K562 (cell line): ENCODE measurements at regions not wholly inside any gene's neighbourhood (a gene's known extent, or its start where the extent isn't known, plus 50 kb on each side); places are given as distances from the start of the nearest gene placed in this dataset.

ENCODE experiments used
- CEBPG ChIP-seq, 3 experiments: fragments of 200-800 bp in 1 of 3; sonication (Bioruptor generic) in 1 of 3; sonication (generic) in 1 of 3; formaldehyde crosslinking in 1 of 3; IDR thresholded peaks in 2 of 3; conservative IDR thresholded peaks in 1 of 3; 2 replicates each; pipeline versions ENCODE4 v1.6.1 to v1.8.0; 2016 to 2022; ENCODE audit warnings: missing compliant biosample characterization in 2 of 3, missing genetic modification characterization in 2 of 3, mild to moderate bottlenecking in 1 of 3, missing genetic modification reagents in 1 of 3
- CSDE1 ChIP-seq, 2 experiments: fragments of 450-650 bp; IDR thresholded peaks; 2 replicates each; pipeline ENCODE4 v1.6.1; 2016; ENCODE audit warnings: mild to moderate bottlenecking in 1 of 2
- KHSRP ChIP-seq: fragments of 450-650 bp; IDR thresholded peaks from 2 replicates; pipeline ENCODE4 v1.6.1; 2017
- NR2C1 ChIP-seq, 2 experiments: fragments of 450-650 bp; IDR thresholded peaks; 2 replicates each; pipeline ENCODE4 v1.6.1; 2017; ENCODE audit warnings: mild to moderate bottlenecking in 2 of 2, antibody characterized with exemption in 1 of 2, inconsistent platforms in 1 of 2, missing compliant biosample characterization in 1 of 2, missing genetic modification characterization in 1 of 2
- POLR2H ChIP-seq: IDR thresholded peaks from 2 replicates; pipeline ENCODE4 v1.6.1; 2016; ENCODE audit warnings: missing genetic modification characterization, low read depth, mild to moderate bottlenecking, control low read depth, missing compliant biosample characterization, moderate library complexity
- PPARD ChIP-seq: fragments of 250-450 bp; sonication (Bioruptor Pico); IDR thresholded peaks from 2 replicates; pipeline ENCODE4 v1.8.0; 2022; ENCODE audit warnings: inconsistent platforms, mild to moderate bottlenecking, moderate library complexity
- SMAD4 ChIP-seq: fragments of 250-450 bp; sonication (Bioruptor Pico); conservative IDR thresholded peaks from 2 replicates; pipeline ENCODE4 v1.8.0; 2021; ENCODE audit warnings: inconsistent platforms, mild to moderate bottlenecking, moderate library complexity
- STAT5A ChIP-seq: IDR thresholded peaks from 2 replicates; pipeline ENCODE4 v1.6.1; 2012; ENCODE audit warnings: low read length, inconsistent platforms, borderline replicate concordance
- TCF7L2 ChIP-seq: fragments of 150-350 bp; IDR thresholded peaks from 2 replicates; pipeline ENCODE4 v1.6.1; 2016; ENCODE audit warnings: low read depth, mild to moderate bottlenecking, low read length, moderate library complexity
- TRIM28 ChIP-seq: fragments of 450-650 bp; IDR thresholded peaks from 2 replicates; pipeline ENCODE4 v1.6.1; 2017
- XRCC3 ChIP-seq: fragments of 450-650 bp; IDR thresholded peaks from 2 replicates; pipeline ENCODE4 v1.6.1; 2017; ENCODE audit warnings: mild to moderate bottlenecking, moderate library complexity
- ZNF282 ChIP-seq: sonication (generic); formaldehyde crosslinking; IDR thresholded peaks from 2 replicates; pipeline ENCODE4 v1.8.1; 2023; ENCODE audit warnings: missing genetic modification reagents
- ZNF445 ChIP-seq: fragments of 250-450 bp; sonication (Bioruptor Pico); IDR thresholded peaks from 2 replicates; pipeline ENCODE4 v1.4.0; 2020; ENCODE audit warnings: low read depth, mild to moderate bottlenecking, moderate library complexity
- TF ChIP-seq, protein P1 (sequence below): fragments of 450-650 bp; formaldehyde crosslinking; IDR thresholded peaks from 2 replicates; pipeline ENCODE4 v1.4.0; 2020; ENCODE audit warnings: mild to moderate bottlenecking, moderate library complexity
- TF ChIP-seq, protein P2 (sequence below): fragments of 450-650 bp; IDR thresholded peaks from 2 replicates; pipeline ENCODE4 v1.6.1; 2018; ENCODE audit warnings: mild to moderate bottlenecking, low read depth; ENCODE audit not compliant: partially characterized antibody
- TF ChIP-seq, protein P3 (sequence below): conservative IDR thresholded peaks from 2 replicates; pipeline ENCODE4 v1.6.1; 2011; ENCODE audit warnings: low read depth, mild to moderate bottlenecking, low read length; ENCODE audit not compliant: control insufficient read depth

DNA sequence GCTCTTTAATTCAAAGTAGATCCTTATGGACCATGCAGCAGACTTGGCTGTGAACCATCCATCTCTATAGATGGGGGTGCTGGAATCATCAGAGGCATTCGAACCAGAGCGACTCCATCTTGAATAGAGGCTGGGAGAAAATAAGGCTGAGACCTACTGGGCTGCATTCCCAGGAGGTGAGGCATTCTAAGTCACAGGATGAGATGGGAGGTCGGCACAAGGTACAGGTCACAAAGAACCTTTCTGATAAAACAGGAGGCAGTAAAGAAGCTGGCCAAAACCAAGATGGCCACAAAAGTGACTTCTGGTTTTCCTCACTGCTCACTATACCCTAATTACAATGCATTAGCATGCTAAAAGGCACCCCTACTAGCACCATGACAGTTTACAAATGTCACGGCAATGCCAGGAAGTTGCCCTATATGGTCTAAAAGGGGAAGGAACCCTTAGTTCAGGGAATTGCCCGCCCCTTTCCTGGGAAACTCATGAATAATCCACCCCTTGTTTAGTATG, 89.2 kb upstream of the BRD7 start (continued):
- TF ChIP-seq CEBPG (CRISPR knock-in tag; IDR thresholded peaks at IDR 0.05): no peak
- TF ChIP-seq CEBPG (tag; conservative IDR thresholded peaks at IDR 0.05 in 1 of 2, IDR thresholded peaks at IDR 0.05 in 1 of 2): no peak
- peak; percentile 50; the same call in 1 of the 2 replicates for TF ChIP-seq ZNF445 (CRISPR knock-in tag)
- TF ChIP-seq SMAD4: peak; percentile 57; the same call in 1 of the 2 replicates
- no peak for TF ChIP-seq PPARD (CRISPR knock-in tag)
- TF ChIP-seq STAT5A: peak; percentile 26; the same call in 1 of the 2 replicates
- TF ChIP-seq, protein P1, sequence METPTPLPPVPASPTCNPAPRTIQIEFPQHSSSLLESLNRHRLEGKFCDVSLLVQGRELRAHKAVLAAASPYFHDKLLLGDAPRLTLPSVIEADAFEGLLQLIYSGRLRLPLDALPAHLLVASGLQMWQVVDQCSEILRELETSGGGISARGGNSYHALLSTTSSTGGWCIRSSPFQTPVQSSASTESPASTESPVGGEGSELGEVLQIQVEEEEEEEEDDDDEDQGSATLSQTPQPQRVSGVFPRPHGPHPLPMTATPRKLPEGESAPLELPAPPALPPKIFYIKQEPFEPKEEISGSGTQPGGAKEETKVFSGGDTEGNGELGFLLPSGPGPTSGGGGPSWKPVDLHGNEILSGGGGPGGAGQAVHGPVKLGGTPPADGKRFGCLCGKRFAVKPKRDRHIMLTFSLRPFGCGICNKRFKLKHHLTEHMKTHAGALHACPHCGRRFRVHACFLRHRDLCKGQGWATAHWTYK (CRISPR knock-in tag): peak; percentile 98
- no peak for TF ChIP-seq TRIM28
- TF ChIP-seq TCF7L2: no peak
- TF ChIP-seq, protein P2, sequence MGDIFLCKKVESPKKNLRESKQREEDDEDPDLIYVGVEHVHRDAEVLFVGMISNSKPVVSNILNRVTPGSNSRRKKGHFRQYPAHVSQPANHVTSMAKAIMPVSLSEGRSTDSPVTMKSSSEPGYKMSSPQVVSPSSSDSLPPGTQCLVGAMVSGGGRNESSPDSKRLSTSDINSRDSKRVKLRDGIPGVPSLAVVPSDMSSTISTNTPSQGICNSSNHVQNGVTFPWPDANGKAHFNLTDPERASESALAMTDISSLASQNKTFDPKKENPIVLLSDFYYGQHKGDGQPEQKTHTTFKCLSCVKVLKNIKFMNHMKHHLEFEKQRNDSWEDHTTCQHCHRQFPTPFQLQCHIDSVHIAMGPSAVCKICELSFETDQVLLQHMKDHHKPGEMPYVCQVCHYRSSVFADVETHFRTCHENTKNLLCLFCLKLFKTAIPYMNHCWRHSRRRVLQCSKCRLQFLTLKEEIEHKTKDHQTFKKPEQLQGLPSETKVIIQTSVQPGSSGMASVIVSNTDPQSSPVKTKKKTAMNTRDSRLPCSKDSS: no peak
- TF ChIP-seq, protein P3, sequence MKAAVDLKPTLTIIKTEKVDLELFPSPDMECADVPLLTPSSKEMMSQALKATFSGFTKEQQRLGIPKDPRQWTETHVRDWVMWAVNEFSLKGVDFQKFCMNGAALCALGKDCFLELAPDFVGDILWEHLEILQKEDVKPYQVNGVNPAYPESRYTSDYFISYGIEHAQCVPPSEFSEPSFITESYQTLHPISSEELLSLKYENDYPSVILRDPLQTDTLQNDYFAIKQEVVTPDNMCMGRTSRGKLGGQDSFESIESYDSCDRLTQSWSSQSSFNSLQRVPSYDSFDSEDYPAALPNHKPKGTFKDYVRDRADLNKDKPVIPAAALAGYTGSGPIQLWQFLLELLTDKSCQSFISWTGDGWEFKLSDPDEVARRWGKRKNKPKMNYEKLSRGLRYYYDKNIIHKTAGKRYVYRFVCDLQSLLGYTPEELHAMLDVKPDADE: no peak
- TF ChIP-seq KHSRP: no peak
- TF ChIP-seq CSDE1 (IDR thresholded peaks at IDR 0.05): no peak
- TF ChIP-seq POLR2H (tag): no peak
- no peak for TF ChIP-seq ZNF282 (CRISPR knock-in tag)
- no peak for TF ChIP-seq NR2C1 (IDR thresholded peaks at IDR 0.05)
- TF ChIP-seq NR2C1 (tag; IDR thresholded peaks at IDR 0.05): peak; percentile 60; the same call in 1 of the 2 replicates
- TF ChIP-seq XRCC3: no peak
